GM21723 (cell line): ENCODE measurements at regions not wholly inside any gene's neighbourhood (a gene's known extent, or its start where the extent isn't known, plus 50 kb on each side); places are given as distances from the start of the nearest gene placed in this dataset.

Source experiments
- ATAC-seq: cut with Tn5 transposase; IDR thresholded peaks from one replicate; pipeline ENCODE4 v1.9.1; 2021; ENCODE audit warnings: mild to moderate bottlenecking, moderate library complexity; ENCODE audit not compliant: unreplicated experiment

DNA sequence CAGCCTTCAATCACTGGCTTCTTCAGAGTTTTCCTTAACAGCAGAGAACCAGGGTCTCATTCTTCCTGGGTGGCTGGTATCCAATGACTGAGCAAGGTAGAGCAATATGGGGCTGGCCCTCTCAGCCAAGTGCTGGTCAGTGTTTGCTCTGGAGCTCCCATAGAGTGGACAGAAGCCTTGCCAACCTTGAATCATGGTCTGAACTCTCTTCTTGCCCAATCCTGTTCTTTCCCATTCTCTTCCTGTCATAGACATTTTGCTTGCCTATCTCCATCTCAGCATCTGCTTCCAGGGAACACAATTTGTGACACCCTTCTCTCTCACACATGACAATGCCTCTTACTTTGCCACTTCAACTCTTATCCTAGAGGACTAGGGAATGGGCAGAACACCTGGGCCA lies 245.6 kb upstream of the PEX5L start:
- no peak for ATAC-seq

DNA sequence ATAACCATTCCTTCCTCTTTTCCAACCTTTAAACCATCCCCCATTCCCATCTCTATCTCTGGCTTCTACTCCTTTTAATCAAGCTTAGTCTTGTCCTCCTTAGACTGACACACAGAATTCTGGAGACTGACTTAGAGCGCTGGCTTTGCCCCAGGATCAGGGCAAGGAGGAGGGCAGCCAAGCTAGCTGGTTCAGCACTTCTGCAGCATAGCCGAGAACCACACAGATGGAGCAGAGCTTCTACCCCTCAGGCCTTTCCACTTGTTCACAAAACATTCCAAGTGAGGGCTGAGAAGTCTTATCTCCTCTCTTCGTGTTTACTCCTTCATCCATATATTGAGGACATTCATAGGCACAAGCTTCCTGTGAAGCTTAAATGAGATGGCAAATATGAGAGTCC lies 246.5 kb upstream of the PEX5L start:
- no peak for ATAC-seq

DNA sequence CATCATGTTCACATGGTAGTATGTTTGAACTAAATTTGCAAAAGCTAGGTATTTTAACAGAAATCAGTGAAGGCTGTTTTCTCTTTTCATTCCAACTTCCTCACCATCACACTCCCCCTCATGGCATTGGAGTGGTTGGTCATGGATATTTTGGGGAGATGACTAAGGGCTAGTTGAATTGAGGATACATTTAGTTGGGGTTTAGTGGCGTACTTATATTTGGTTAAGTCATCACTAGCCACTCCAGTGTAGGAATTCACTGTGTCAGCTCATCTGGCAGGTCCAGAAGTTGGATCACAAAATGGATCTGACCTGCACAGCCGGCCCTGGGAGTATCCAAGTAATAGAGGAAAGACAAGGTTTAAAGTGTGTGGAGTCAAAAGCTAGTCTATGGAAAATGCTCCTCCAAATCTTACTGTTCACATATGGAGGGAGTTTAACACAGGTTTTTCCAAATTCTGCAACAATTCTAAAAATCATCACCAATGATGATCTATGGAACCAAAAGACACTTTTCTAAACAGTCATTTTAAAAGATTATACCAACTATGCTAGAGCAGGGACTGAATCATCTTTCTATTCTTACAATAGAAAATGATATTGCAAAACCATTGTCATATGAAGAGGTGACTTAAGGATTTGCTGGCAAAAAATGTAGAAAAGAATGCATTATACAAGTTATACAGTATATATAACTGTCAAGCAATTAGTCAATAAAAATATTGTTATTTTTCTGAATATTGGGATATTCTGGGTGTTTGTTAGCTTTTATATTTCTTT lies 247.8 kb upstream of the PEX5L start:
- no peak for ATAC-seq

DNA sequence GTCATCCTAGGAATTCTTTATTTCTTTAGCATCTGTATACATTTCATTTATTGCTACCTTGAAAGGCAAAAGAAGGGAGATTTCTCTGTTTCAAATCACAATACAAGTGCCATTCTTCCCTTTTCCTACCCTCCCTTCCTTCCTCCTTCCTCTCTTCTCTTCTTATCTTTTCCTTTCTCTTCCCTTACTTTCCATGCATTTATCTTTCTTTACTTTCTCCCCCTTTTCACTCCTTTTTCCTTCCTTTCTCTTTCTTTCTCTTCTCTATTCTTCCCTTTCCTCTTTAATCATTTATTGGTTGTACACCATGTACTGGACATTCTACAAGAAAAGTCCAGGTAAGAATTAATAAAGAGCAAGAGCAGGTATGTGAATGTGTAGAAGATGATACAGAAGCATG lies 251.0 kb upstream of the PEX5L start:
- no peak for ATAC-seq

DNA sequence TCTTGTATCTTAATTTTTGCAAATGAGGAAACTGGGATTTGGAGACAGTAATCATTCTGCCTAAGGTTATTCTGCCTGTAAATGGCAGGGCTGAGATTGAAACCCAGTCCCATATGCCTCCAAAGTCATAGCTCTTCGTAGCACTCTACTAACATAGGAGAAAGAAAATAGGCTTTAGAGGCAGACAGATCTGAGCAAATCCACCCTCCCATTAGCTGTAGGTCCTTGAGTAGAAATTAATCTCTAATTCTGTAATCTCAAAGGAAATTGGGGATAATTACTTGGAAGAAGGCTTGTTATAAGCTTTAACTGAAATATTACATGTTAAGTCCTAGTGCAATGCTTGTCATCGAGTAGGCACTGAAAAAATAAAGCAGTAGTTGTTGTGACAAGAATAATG lies 252.1 kb upstream of the PEX5L start:
- ATAC-seq: no peak

DNA sequence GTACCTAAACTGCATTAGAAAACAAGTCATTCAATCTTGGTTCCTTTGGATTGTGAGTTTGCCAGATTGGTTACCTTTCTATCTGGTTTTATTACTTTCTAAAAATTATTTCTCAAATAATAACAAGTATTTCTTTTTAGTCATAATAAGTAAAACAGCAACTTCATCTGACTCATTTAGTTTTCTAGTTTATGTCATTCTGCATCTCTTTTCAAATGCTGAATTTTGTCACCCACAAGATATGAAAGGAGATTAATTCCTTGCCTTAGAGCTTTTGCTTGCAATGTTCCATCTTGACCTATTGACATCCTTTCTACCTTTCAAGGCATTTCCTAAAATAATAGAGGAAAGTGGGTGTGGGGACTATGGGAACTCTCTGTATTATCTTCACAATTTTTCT lies 253.6 kb upstream of the PEX5L start:
- no peak for ATAC-seq

DNA sequence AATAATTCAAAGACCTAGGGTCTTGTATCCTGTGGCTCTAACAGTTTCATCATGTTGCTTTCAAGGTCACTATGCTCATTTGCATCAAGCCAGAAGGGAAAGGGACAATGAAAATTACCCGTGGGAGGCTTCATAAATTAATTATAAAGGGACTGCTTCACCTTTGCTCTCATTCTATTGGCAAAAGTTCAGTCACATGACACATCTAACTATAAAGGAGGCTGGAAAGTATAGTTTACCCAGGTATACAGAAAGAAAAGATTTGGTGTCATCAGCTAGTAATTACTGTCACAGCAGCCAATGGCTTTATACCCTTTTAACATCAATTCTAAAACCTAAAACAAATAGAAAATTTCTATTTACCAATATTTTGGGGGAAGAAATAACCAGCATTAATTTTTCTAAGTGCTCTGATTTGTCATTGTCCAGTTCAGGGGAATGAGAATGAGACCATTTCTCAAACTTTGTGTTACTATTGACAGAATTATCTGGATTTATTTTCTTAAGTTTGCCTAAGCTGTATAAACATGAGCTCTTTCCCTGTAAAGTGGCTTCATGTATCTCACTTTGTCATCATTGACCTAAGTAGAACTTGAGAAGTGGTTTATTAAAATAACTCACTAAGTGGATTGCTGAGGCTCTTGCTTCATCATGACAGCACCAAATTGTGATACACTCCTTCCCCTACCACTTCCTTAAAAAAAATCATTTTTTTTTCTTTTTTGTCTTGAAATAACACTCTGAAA lies 257.7 kb upstream of the PEX5L start:
- no peak for ATAC-seq

DNA sequence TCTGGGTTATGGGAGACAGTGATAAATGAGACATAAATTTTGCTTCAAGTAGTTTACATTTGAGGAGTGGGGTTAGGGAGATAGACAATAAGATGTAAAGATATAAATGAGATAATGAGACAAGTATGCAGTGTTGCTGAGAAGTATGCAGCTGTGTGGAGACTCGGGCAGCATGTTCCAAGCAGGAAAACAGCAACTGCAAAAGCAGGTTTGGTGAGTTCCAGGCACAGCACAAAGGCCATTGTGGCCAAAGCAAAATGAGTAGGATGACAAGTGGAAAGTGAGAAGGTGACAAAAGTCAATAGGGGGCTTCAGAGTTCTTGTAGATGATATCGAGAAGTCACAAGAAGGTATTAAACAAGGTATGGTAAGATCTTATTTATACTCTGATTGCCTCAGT lies 259.1 kb upstream of the PEX5L start:
- ATAC-seq: no peak

DNA sequence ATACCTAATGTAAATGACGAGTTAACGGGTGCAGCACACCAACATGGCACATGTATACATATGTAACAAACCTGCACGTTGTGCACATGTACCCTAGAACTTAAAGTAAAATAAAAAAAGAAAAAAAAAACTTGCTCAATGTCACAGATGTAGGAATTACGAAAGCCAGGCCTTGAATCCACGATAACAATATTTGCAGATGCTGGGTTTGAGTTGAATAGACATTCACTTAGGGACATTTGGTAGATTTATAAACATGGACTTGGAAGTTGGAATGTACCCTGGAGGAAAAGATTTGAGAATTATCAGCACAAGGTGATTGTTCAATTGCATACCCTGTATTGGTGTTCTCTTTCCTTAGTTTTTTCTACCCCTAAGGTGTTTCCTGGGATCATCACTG lies 260.2 kb upstream of the PEX5L start:
- no peak for ATAC-seq

DNA sequence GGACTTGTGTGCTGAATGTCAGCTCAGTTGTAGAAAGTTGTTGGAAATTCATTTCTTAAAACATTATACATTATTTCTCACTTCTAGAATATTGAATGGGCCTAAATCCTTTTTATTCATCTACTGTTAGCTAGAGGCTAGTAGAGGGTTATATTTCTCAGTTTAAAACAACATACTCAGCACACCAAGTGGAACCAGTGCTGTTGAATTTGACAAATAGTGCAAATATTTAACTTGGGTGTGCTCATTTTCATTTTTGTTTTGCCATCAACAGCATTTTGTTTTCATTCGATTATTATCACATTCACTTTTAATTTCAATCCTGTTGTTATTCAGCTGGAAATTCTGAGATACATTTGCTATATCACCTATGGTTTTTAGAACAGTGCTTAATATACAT lies 269.4 kb upstream of the PEX5L start:
- ATAC-seq: no peak

DNA sequence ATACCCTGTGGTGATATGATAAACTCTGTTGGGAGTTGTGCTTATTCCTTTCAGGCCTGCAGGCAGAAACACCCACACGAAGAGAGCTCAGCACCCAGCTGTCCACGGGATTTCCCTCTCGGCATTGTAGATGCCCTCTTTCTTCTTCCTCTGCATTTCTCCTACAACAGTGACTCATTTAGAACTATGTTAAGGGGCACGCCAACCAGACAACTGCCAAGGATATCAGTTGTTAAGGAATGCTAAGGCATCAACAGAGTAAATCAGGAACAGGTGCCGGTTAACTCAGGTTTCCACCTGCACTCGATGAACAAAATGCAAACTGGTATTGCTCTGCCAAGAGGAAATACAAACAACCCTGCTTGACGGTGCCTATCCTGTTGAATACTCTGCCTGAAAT lies 270.0 kb upstream of the PEX5L start:
- no peak for ATAC-seq

DNA sequence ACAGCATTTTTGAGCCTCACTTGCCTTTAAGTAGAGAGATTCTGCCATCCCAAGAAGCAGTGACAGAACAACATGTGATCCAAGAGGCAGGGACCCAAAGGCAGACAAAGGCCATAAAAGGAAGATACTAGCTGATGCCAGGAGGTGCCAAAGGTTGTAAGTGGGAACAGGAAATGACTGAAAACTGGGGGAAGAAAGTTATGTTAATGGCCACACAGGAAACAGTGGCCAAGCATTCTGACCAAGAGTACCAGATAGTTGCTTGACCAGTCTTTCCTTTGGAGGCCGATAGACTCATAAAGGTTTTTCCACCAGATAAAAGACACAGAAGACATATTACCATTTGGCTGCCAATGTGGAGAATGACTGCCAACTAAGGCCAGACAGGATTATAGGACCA lies 274.5 kb upstream of the PEX5L start:
- ATAC-seq: no peak

DNA sequence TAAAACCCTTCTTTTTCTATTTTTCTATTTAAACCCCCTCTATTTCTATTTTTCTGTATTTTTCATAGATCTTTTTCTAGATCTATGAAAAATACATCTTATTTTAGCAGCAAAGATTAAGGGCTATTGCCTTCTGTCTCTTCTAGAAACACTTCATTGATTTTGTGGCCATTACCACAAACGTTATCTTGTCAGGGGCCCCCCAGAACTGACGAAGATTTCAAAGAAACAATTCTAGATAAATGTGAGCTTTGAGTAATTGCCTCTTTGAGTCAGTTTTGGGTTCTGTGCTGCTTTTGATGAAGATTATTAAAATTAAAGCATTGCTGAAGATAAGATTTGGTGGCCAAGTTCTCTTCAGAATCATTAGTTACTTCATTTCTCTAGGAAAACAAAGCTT lies 279.6 kb upstream of the PEX5L start:
- no peak for ATAC-seq

DNA sequence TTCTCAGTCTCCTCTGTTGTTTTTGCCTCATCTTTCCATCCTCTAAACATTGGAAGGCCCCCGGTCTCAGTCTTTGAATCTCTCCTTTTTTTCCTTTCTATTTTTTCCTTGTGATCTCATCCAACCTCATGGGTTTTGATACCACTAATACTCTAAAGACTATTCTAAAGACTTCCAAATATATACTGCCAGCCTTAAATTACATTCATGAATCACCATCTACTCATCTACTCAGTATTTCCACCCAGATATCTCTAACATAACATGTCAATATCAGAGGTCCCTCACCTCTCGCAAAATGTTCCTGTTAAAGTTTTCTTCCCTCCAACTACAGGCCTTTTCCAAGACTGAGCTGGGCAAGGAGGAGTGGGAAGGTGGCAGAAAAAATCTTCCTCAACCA lies 282.5 kb upstream of the TTC14 start:
- no peak for ATAC-seq

DNA sequence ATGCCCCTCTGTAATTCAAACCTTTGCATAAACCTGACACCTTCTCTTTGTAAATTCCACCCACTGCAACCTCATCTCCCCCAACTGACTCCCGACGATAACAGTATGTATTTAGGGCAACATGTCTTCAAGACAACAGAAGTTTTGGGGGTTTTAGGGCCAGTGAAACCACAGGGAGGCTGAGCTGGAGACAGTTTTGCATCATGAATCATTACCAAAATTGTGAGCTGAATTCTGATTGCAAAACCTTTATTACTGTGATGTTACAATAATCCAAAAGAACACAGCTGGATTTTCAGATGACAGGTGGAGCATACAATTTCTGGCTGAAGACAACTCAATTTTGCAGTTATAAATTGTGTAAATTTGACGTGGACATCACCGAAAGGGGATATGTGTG lies 281.3 kb upstream of the TTC14 start:
- no peak for ATAC-seq

DNA sequence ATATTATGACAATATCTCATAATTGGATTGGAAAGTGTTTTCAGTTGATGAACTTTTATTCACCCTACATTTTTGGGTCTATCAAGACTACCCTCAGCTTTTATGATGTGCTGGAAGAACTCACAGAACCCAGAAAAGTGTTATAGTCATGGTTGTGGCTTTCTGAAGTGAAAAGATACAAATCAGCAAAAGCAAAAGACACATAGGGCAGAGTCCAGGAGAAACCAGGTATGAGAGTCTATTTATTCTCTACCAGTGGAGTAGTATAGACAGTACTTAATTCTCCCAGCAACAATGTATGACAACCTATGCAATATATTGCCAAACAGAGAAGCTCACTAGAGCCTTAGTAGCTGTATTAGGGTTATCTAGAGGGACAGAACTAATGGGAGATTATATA lies 280.4 kb upstream of the TTC14 start:
- no peak for ATAC-seq

DNA sequence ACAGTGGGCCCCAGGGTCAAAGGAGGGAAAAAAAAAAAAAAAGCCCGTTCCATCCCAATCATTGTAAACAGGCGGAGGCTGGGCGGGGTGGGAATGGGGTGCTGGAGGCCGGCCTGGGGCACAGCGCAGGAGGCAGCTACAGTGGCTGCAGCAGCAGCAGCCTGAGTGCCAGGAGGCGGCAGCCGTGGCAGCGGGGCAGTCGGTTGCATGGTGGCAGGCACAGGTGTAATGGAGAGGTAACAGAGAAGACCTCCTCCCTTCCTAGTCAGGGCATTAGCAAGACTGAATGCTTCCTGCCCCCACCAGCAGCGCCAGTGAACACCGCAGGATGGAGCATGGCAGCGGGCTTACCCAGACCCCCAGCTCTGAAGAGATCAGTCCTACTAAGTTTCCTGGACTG lies 279.1 kb upstream of the TTC14 start:
- ATAC-seq: no peak

DNA sequence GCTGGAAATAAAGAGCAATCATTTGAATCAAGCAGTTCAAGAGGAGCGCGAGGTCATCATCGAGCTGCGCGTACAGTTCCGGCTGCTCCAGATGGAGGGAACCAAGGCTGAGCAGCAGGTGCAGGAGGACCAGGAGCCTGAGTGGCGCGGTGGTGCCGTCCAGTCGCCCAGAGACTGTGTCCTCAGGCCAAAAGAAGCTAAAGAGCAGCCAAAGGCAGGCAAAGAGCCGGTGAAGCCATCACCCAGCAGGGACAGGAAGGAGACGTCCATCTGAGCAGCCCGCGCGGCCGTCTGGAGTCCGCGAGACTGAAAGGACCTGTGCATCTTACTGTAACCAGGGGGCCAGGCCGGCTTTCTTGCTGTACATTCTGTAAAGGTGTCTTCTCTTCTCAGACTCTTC lies 277.2 kb upstream of the TTC14 start:
- no peak for ATAC-seq

DNA sequence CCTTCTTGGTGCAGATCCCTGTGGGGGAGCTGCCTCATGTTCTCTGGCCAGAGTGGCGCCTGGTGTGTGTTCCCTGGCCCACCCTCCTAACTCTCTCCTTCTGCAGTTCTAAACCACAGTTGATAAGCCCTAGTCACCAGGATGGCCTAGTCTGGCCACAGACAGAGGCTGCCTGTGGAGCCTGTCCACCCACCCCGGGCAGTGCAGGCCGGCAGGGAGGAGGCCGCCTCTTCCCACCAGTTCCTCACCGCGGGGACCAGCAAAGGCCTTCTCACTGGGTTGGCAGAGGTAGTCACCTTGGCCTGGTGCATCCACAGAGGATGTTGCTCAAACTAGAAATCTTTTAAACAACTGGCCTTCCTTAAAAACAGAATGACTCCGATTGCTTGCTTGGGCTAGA lies 276.4 kb upstream of the TTC14 start:
- ATAC-seq: no peak

DNA sequence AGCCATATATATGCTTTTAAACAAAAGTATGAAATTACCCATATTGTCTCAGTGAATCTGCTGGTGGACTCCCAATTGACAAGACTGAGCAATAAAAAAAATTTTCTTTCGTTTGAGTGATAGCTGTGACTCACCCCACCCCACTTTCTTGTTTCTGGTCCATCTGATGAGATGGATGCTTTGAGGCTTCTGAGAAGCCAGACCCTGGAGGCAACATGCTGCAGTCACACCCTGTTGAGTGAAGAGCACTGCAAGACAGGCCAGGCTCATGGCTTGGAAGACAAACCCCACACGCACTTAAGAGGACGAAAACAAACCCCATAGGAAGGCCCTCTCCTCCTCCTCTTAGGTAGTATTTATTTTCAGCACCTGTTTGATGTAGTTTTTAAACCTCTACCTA lies 276.0 kb upstream of the TTC14 start:
- no peak for ATAC-seq

DNA sequence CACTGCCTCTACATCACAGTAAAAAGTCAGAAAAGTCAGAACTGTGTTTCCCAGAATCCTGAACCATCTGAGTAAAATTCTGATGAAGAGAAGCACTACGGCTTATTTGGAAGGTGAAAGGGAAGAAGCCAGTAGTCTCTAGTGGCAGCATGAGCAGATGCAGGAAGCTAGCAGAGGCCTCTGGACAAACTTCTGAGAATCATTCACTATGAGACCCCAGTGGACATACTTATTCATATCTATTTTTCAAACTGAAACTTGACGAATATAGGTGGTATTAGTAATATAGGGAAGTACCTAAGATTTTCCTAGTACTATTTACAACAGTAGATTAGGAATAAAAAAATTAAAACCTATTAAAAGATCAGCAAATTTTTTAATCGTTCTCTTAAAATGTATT lies 272.8 kb upstream of the TTC14 start:
- peak; percentile 69 for ATAC-seq

DNA sequence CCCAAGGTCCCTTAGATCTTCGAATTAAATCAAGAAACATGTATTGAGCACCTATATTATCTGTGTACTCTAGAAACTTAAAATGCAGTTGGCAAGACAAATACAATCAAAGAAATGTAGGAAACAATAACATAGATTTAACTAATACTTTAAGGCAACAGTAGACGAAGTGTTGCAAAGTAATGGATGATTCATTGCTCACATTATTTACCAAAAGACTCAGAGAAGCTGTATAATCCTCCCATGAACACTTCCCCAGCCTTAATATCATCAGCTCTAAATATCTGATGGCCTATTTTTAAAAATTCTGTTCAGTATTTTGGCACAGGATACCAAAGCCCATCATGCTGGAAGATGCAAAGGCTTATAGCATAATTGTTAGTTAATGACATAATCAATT lies 272.1 kb upstream of the TTC14 start:
- ATAC-seq: no peak

DNA sequence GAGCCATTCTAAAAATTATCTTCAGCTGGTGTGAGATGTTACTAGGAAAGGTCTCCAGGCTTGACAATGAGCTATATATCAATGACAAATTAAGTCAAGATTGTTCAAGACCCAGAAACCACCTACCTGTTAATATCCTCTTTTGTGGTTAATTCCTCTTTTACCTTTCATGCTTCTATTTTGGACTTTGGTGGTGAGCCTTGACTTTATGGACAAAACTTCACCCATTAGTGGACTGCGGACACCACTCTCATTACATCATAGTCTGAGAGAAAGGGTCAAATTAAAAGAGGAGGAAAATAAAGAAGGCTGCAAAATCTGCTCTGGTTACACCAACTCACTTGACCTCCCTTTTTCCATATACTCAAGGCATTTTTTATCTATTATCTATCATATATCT lies 271.5 kb upstream of the TTC14 start:
- ATAC-seq: no peak
